Smooth muscle cell (in vitro differentiated cells): ENCODE measurements at regions not wholly inside any gene's neighbourhood (a gene's known extent, or its start where the extent isn't known, plus 50 kb on each side); places are given as distances from the start of the nearest gene placed in this dataset.

Source experiments
- DNase-seq: peaks from one replicate; lab custom pipeline; 2025; ENCODE audit not compliant: unreplicated experiment; lab: John Stamatoyannopoulos, UW
- H2AFZ ChIP-seq: fragments of 200-600 bp; sonication (generic); 2 replicates; pipeline ENCODE4 v1.6.0; 2016; ENCODE audit warnings: antibody characterized with exemption, low read depth, mild to moderate bottlenecking
- H3F3A ChIP-seq: fragments of 200-600 bp; sonication (generic); 2 replicates; pipeline ENCODE4 v1.6.0; 2017; ENCODE audit warnings: antibody characterized with exemption, low read depth
- H3K27ac ChIP-seq: fragments of 200-600 bp; sonication (generic); 2 replicates; pipeline ENCODE4 v1.5.1; 2016; ENCODE audit warnings: low read depth, mild to moderate bottlenecking
- H3K27me3 ChIP-seq: fragments of 200-600 bp; sonication (generic); 2 replicates; pipeline ENCODE4 v1.6.1; 2016; ENCODE audit warnings: low read depth, mild to moderate bottlenecking
- H3K36me3 ChIP-seq: fragments of 200-600 bp; sonication (generic); 2 replicates; pipeline ENCODE4 v1.5.1; 2016; ENCODE audit warnings: low read depth
- H3K4me1 ChIP-seq: fragments of 200-600 bp; sonication (generic); 2 replicates; pipeline ENCODE4 v1.5.1; 2016; ENCODE audit warnings: low read depth
- H3K4me2 ChIP-seq: fragments of 200-600 bp; sonication (generic); 2 replicates; pipeline ENCODE4 v1.6.0; 2016; ENCODE audit warnings: mild to moderate bottlenecking
- H3K4me3 ChIP-seq: fragments of 200-600 bp; sonication (generic); 2 replicates; pipeline ENCODE4 v1.5.1; 2016; ENCODE audit warnings: mild to moderate bottlenecking
- H3K79me2 ChIP-seq: fragments of 200-600 bp; sonication (generic); 2 replicates; pipeline ENCODE4 v1.6.0; 2016; ENCODE audit warnings: low read depth, mild to moderate bottlenecking
- H3K9ac ChIP-seq: fragments of 200-600 bp; sonication (generic); 2 replicates; pipeline ENCODE4 v1.6.0; 2016; ENCODE audit warnings: low read depth
- H3K9me3 ChIP-seq: fragments of 200-600 bp; sonication (generic); replicated peaks from 2 replicates; pipeline ENCODE4 v1.5.1; 2016; ENCODE audit warnings: low read depth
- H4K20me1 ChIP-seq: fragments of 200-600 bp; sonication (generic); 2 replicates; pipeline ENCODE4 v1.6.0; 2016; ENCODE audit warnings: low read depth
- WGBS: methylation state at CpG from one replicate; pipeline ENCODE4 v1.1.7; 2016; ENCODE audit warnings: low lambda C conversion rate; 5-methylcytosine and 5-hydroxymethylcytosine counted together
- TF ChIP-seq, protein P1 (sequence below): fragments of 200-600 bp; sonication (generic); IDR thresholded peaks from 2 replicates; pipeline ENCODE4 v1.5.1; 2017; ENCODE audit warnings: borderline replicate concordance, mild to moderate bottlenecking, antibody characterized with exemption; ENCODE audit not compliant: insufficient read depth, poor library complexity, severe bottlenecking

DNA sequence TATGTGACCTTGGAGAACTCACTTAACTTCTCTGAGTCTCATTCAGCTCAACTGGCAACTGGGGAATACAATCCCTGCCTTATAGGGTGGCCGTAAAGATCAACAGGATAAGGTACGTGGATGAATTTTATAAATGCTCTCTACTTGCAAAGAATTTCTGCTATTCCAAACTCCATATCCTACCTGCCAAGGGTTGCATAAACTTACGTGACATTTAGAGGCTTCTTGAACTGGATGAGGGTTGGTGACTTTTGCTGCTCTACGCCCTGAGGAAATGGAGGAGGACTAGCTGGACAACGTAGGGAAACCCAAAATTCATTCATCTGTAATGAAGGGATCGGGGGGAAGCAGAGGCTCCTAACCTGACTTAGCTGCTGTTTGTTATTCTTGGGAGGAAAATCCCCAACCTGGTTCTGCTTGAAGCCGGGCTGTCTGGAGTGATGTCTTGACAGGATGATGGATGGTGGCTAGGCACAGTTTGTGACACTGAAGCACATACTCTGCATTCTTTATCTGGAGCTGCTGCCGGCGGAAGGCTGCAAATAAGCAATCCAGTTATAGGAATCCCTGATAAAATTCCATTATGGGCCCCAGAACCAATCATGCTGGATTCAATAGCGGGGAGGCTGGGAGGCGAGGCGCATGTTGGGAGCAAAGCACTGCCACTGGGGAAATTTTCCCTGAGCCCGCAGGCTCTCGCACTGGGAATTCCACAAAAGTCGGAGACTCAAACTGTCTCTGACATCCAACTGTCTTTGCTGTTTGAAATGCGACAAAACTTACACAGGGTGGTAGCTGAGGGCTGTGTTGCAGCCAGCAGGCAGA is 94.7 kb upstream of the SDK2 start:
- no peaks in the 10 kb centered on the region for H3K9me3 ChIP-seq
- H3K4me2 ChIP-seq: no peak overlapping the region
- H3K9ac ChIP-seq: no peak overlapping the region
- no peak overlapping the region for H3K27ac ChIP-seq
- H3K4me3 ChIP-seq: no peak overlapping the region
- H4K20me1 ChIP-seq: no peaks in the 10 kb centered on the region
- TF ChIP-seq, protein P1, sequence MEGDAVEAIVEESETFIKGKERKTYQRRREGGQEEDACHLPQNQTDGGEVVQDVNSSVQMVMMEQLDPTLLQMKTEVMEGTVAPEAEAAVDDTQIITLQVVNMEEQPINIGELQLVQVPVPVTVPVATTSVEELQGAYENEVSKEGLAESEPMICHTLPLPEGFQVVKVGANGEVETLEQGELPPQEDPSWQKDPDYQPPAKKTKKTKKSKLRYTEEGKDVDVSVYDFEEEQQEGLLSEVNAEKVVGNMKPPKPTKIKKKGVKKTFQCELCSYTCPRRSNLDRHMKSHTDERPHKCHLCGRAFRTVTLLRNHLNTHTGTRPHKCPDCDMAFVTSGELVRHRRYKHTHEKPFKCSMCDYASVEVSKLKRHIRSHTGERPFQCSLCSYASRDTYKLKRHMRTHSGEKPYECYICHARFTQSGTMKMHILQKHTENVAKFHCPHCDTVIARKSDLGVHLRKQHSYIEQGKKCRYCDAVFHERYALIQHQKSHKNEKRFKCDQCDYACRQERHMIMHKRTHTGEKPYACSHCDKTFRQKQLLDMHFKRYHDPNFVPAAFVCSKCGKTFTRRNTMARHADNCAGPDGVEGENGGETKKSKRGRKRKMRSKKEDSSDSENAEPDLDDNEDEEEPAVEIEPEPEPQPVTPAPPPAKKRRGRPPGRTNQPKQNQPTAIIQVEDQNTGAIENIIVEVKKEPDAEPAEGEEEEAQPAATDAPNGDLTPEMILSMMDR: no peak
- no peaks in the 10 kb centered on the region for H3K4me1 ChIP-seq
- 67% methylated on average over 16 of the region's 16 CpGs for WGBS
- H3K27me3 ChIP-seq: peaks cover 23% of the 10 kb centered on the region
- no peaks in the 10 kb centered on the region for H3K36me3 ChIP-seq
- no peak for DNase-seq
- no peaks in the 10 kb centered on the region for H3K79me2 ChIP-seq
- no peak overlapping the region for H2AFZ ChIP-seq
- no peaks in the 10 kb centered on the region for H3F3A ChIP-seq

DNA sequence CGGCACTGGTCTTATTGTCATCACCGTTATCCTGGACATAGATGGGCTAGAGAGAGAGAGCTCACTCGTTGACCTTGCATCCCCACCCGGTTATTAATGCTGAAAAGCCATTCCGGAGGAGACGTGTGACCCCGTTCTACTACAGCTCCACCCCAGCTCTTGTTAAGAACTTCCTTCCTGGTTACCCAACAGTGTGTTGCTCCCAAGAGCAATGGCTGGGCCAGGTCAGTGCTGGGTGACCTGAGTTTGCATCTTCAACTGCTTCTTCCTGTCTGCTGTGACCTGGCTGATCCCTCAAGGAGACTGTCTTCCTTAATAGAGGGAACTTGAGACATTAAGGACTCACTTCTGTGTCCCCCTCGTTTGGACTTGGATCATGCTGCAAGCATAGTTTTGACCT is 96.1 kb upstream of the SDK2 start:
- Histone ChIP-seq H3K9me3 (no peaks in the 10 kb centered on the region), H3K36me3 (no peaks in the 10 kb centered on the region), H3K4me3 (no peak overlapping the region), H3K9ac (no peak overlapping the region), H3K4me1 (no peaks in the 10 kb centered on the region), H4K20me1 (no peaks in the 10 kb centered on the region), H3F3A (no peaks in the 10 kb centered on the region), H3K27me3 (peaks cover 17% of the 10 kb centered on the region), H2AFZ (no peak overlapping the region), H3K79me2 (no peaks in the 10 kb centered on the region), H3K4me2 (no peak overlapping the region), H3K27ac (no peak overlapping the region)
- no peak for DNase-seq
- WGBS: 90% methylated on average over 8 of the region's 8 CpGs
- TF ChIP-seq, protein P1: no peak

DNA sequence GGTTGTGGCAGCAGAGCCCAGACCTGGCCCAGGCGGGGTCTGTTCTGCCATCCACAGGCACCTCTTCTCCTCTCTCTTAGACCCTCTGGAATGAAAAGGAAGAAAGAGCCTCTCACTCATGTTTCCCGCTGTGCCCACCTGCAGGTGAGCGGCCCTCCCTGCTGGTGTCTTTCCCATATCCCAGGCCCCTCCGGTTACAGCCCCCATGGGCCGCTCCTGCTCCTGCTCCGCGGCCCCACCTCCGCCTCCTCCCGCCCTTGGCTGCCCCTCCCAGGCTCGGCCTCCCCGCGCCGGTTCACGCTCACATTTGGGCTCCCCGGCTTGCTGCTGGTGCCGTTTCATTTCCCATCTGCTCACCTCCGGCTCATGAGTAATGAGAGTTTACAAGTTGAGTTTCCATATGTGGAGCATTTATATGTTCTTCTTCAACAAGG is 98.7 kb upstream of the SDK2 start:
- Histone ChIP-seq H3K79me2 (no peaks in the 10 kb centered on the region), H3F3A (no peaks in the 10 kb centered on the region), H3K27me3 (peaks cover 31% of the 10 kb centered on the region), H3K36me3 (no peaks in the 10 kb centered on the region), H4K20me1 (no peaks in the 10 kb centered on the region), H3K9ac (no peak overlapping the region), H3K27ac (no peak overlapping the region), H3K4me2 (no peak overlapping the region), H3K9me3 (no peaks in the 10 kb centered on the region), H3K4me3 (no peak overlapping the region), H2AFZ (no peak overlapping the region), H3K4me1 (no peaks in the 10 kb centered on the region)
- DNase-seq: no peak
- TF ChIP-seq, protein P1: no peak
- WGBS: 70% methylated on average over 15 of the region's 17 CpGs
